ENCODE measurements at regions not wholly inside any gene's neighbourhood (a gene's known extent, or its start where the extent isn't known, plus 50 kb on each side); places are given as distances from the start of the nearest gene placed in this dataset.

GRCh38 chr9:87093777-87094176, 146.5 kb upstream of the GAS1 start:
- Mint-ChIP-seq H3K9me3 (no peaks in the 10 kb centered on the region), H3K4me1 (no peaks in the 10 kb centered on the region), H3K27ac (no peak overlapping the region), H3K27me3 (ENCODE audit: low read depth in 2 of 2) (peaks cover 14 to 18% of the 10 kb centered on the region in 2 donors), H3K4me3 (no peak overlapping the region), H3K36me3 (no peaks in the 10 kb centered on the region)
- 93% methylated on average over 2 of the region's 3 CpGs for WGBS (ENCODE audit: insufficient coverage)
- TF ChIP-seq CTCF (IDR thresholded peaks at IDR 0.05), result no peak
- Histone ChIP-seq H3K27ac (ENCODE audit: low read length) (no peak overlapping the region), H3K36me3 (ENCODE audit: control insufficient read depth, insufficient read depth, low read length) (no peaks in the 10 kb centered on the region), H3K9me3 (ENCODE audit: control insufficient read depth, insufficient read depth, low read length) (no peaks in the 10 kb centered on the region), H3K27me3 (ENCODE audit: control insufficient read depth, insufficient read depth, low read length) (no peaks in the 10 kb centered on the region), H3K4me3 (ENCODE audit: low read length) (no peak overlapping the region), H3K4me1 (ENCODE audit: control insufficient read depth, insufficient read depth, low read length) (no peaks in the 10 kb centered on the region)
- intact Hi-C loops (cut with micrococcal nuclease), result no loop called here
- no peak for ATAC-seq
- no peak for DNase-seq

GRCh38 chr9:87095951-87096350, 148.6 kb upstream of the GAS1 start:
- TF ChIP-seq CTCF (IDR thresholded peaks at IDR 0.05), result no peak
- no peaks in the 10 kb centered on the region for H3K4me1 ChIP-seq (ENCODE audit: control insufficient read depth, insufficient read depth, low read length)
- H3K27ac ChIP-seq (ENCODE audit: low read length), result no peak overlapping the region
- peaks cover 18 to 35% of the 10 kb centered on the region in 2 donors for H3K27me3 Mint-ChIP-seq (ENCODE audit: low read depth in 2 of 2)
- H3K4me3 ChIP-seq (ENCODE audit: low read length), result no peak overlapping the region
- WGBS (ENCODE audit: insufficient coverage), result 87% methylated on average over 5 of the region's 5 CpGs
- no peaks in the 10 kb centered on the region for H3K36me3 ChIP-seq (ENCODE audit: control insufficient read depth, insufficient read depth, low read length)
- no peaks in the 10 kb centered on the region for H3K27me3 ChIP-seq (ENCODE audit: control insufficient read depth, insufficient read depth, low read length)
- no peaks in the 10 kb centered on the region for H3K36me3 Mint-ChIP-seq
- no peak for ATAC-seq
- H3K9me3 Mint-ChIP-seq, result no peaks in the 10 kb centered on the region
- no peak overlapping the region for H3K4me3 Mint-ChIP-seq
- H3K9me3 ChIP-seq (ENCODE audit: control insufficient read depth, insufficient read depth, low read length), result no peaks in the 10 kb centered on the region
- no peak for DNase-seq
- no peaks in the 10 kb centered on the region for H3K4me1 Mint-ChIP-seq
- intact Hi-C loops (cut with micrococcal nuclease), result no loop called here
- no peak overlapping the region for H3K27ac Mint-ChIP-seq

- H3K4me3 Mint-ChIP-seq, result no peak overlapping the region
- peaks cover 16 to 35% of the 10 kb centered on the region in 2 donors for H3K27me3 Mint-ChIP-seq (ENCODE audit: low read depth in 2 of 2)
- no peaks in the 10 kb centered on the region for H3K36me3 Mint-ChIP-seq
- H3K27ac ChIP-seq (ENCODE audit: low read length), result no peak overlapping the region
- H3K9me3 Mint-ChIP-seq, result no peaks in the 10 kb centered on the region
- no peak for TF ChIP-seq CTCF (IDR thresholded peaks at IDR 0.05)
- H3K9me3 ChIP-seq (ENCODE audit: control insufficient read depth, insufficient read depth, low read length), result no peaks in the 10 kb centered on the region
- no peak overlapping the region for H3K4me3 ChIP-seq (ENCODE audit: low read length)
- DNase-seq (no peak), ATAC-seq (no peak)
- H3K27me3 ChIP-seq (ENCODE audit: control insufficient read depth, insufficient read depth, low read length), result no peaks in the 10 kb centered on the region
- intact Hi-C loops (cut with micrococcal nuclease), result no loop called here
- H3K36me3 ChIP-seq (ENCODE audit: control insufficient read depth, insufficient read depth, low read length), result no peaks in the 10 kb centered on the region
- H3K4me1 Mint-ChIP-seq, result no peaks in the 10 kb centered on the region
- H3K27ac Mint-ChIP-seq, result no peak overlapping the region
- WGBS (ENCODE audit: insufficient coverage), result 100% methylated on average over 2 of the region's 2 CpGs
- H3K4me1 ChIP-seq (ENCODE audit: control insufficient read depth, insufficient read depth, low read length), result no peaks in the 10 kb centered on the region
These were observed 149.2 kb upstream of the GAS1 start for GRCh38 chr9:87096506-87096905.

GRCh38 chr9:87097238-87097637, 149.9 kb upstream of the GAS1 start:
- Mint-ChIP-seq H3K27me3 (ENCODE audit: low read depth in 2 of 2) (peaks cover 13 to 35% of the 10 kb centered on the region in 2 donors), H3K9me3 (no peaks in the 10 kb centered on the region), H3K36me3 (no peaks in the 10 kb centered on the region), H3K4me1 (no peaks in the 10 kb centered on the region), H3K4me3 (no peak overlapping the region), H3K27ac (no peak overlapping the region)
- intact Hi-C loops (cut with micrococcal nuclease), result no loop called here
- DNase-seq, result no peak
- Histone ChIP-seq H3K36me3 (ENCODE audit: control insufficient read depth, insufficient read depth, low read length) (no peaks in the 10 kb centered on the region), H3K9me3 (ENCODE audit: control insufficient read depth, insufficient read depth, low read length) (no peaks in the 10 kb centered on the region), H3K27ac (ENCODE audit: low read length) (no peak overlapping the region), H3K4me3 (ENCODE audit: low read length) (no peak overlapping the region), H3K4me1 (ENCODE audit: control insufficient read depth, insufficient read depth, low read length) (no peaks in the 10 kb centered on the region), H3K27me3 (ENCODE audit: control insufficient read depth, insufficient read depth, low read length) (no peaks in the 10 kb centered on the region)
- TF ChIP-seq CTCF (IDR thresholded peaks at IDR 0.05), result no peak
- ATAC-seq, result no peak
- WGBS (ENCODE audit: insufficient coverage), result 86% methylated on average over 1 of the region's 3 CpGs
